Anterior cingulate cortex (tissue), 58 donors: ENCODE measurements at regions not wholly inside any gene's neighbourhood (a gene's known extent, or its start where the extent isn't known, plus 50 kb on each side); places are given as distances from the start of the nearest gene placed in this dataset.
"Not testable (repeated sequence)": the region's sequence is repeated elsewhere in the genome, so short reads cannot be mapped to it uniquely, and the experiment has no call there.

ENCODE experiments used
- DNase-seq, 58 donors: peaks; one replicate each; lab custom pipeline; 2025; lab: John Stamatoyannopoulos, UW

- no peak for DNase-seq
Observed at GRCh38 chr10:57430376-57430775, 837.3 kb downstream of the IPMK start.

- DNase-seq, result no peak
Observed at GRCh38 chr10:57420881-57421280, 846.8 kb downstream of the IPMK start.

GRCh38 chr10:57418476-57418875 lies 849.2 kb downstream of the IPMK start:
- DNase-seq, result no peak

GRCh38 chr10:57395923-57396322 lies 871.8 kb downstream of the IPMK start:
- DNase-seq, result no peak

- DNase-seq, result no peak
Observed at GRCh38 chr10:57367412-57367811, 900.3 kb downstream of the IPMK start.

- DNase-seq, result no peak
Observed at GRCh38 chr10:57362811-57363210, 904.9 kb downstream of the IPMK start.

- no peak for DNase-seq
Observed at GRCh38 chr10:57353403-57354003, 914.2 kb downstream of the IPMK start.

- DNase-seq, result no peak
Observed at GRCh38 chr10:57351076-57351475, 916.6 kb downstream of the IPMK start.

GRCh38 chr10:57341294-57341693 lies 926.4 kb downstream of the IPMK start:
- DNase-seq, result no peak

GRCh38 chr10:57338823-57339558 lies 928.7 kb downstream of the IPMK start:
- DNase-seq, result no peak

- no peak for DNase-seq
Observed at GRCh38 chr10:57336865-57337264, 930.8 kb downstream of the IPMK start.

- no peak for DNase-seq
Observed at GRCh38 chr10:57336341-57336740, 931.4 kb downstream of the IPMK start.

- no peak for DNase-seq
Observed at GRCh38 chr10:57334523-57334922, 933.2 kb downstream of the IPMK start.

- DNase-seq, result no peak
Observed at GRCh38 chr10:57333880-57334279, 933.8 kb downstream of the IPMK start.

GRCh38 chr10:57321400-57321854 lies 946.3 kb downstream of the IPMK start:
- DNase-seq, result not testable (repeated sequence)

GRCh38 chr10:57320416-57320815 lies 947.3 kb downstream of the IPMK start:
- no peak for DNase-seq

GRCh38 chr10:57314046-57314445 lies 953.0 kb upstream of the ZWINT start:
- DNase-seq, result no peak

GRCh38 chr10:57303566-57303965 lies 942.5 kb upstream of the ZWINT start:
- DNase-seq, result no peak

GRCh38 chr10:57300718-57301117 lies 939.7 kb upstream of the ZWINT start:
- DNase-seq, result no peak

GRCh38 chr10:57294698-57295097 lies 933.6 kb upstream of the ZWINT start:
- no peak for DNase-seq

- DNase-seq, result no peak
Observed at GRCh38 chr10:57288754-57289153, 927.7 kb upstream of the ZWINT start.

GRCh38 chr10:57262892-57263291 lies 901.8 kb upstream of the ZWINT start:
- no peak for DNase-seq
